GM21529 (cell line): ENCODE measurements at regions not wholly inside any gene's neighbourhood (a gene's known extent, or its start where the extent isn't known, plus 50 kb on each side); places are given as distances from the start of the nearest gene placed in this dataset.
"Not testable (repeated sequence)": the region's sequence is repeated elsewhere in the genome, so short reads cannot be mapped to it uniquely, and the experiment has no call there.

Source experiments
- ATAC-seq: cut with Tn5 transposase; IDR thresholded peaks from one replicate; pipeline ENCODE4 v1.9.1; 2021; ENCODE audit not compliant: unreplicated experiment

- ATAC-seq, result no peak
These were observed 150.9 kb downstream of the HS3ST3B1 start for GRCh38 chr17:14451729-14452191.

DNA sequence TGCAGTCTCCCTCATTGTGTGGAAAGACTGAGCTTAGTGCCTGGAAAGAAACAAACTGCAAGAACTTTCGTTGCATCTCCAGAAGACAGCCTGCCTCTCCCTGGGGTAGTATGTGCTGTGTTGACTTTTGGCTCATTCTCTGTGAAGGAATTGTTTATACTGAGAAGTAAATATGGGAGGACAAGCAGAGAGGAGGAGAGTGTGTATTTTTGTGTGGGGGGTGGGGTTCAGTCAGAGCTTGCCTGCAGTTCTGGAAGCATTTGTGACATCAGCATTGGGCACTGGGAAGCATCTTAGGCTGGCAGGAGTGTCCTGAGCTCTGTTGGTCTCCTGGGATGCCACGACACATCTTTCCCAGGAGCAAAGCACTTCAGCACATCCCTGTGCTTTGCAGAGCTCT lies 147.9 kb downstream of the HS3ST3B1 start:
- no peak for ATAC-seq

GRCh38 chr17:14446825-14447224 lies 145.9 kb downstream of the HS3ST3B1 start:
- no peak for ATAC-seq

- ATAC-seq, result no peak
These were observed 144.0 kb downstream of the HS3ST3B1 start for GRCh38 chr17:14444915-14445314.

DNA sequence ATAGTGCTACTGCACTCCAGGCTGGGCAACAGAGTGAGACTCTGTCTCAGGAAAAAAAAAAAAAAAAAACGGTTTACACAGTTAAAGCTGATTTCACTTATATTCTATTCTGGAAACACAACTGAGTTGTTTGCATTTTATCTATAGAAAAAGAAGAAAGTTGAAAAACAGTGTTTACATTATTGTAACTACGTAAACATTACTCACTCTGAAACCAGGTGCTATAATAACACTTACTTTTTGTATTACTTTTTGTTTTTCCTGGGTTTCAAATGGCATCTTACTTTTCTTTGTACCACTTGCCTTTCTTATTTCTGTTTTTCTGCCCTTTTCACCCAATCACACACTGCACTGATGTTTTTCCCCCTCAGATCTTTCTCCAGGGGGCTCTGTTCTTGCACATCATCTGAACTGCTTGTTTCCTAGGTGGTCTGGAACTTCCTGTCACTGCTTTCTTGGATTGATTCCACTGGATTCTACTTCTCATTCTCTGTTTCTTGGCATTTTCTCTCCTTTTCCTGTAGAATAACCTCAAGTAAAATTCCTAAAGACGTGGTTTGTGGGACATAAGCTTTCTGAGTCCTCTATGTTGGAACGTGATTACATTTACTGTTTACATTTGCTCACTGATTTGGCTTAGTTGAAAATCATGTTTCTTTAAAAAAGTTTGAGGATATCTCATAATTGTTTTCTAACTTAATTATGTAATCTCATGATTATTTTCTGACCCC lies 142.1 kb downstream of the HS3ST3B1 start:
- no peak for ATAC-seq

- ATAC-seq, result no peak
These were observed 136.3 kb downstream of the HS3ST3B1 start for GRCh38 chr17:14437176-14437575.

DNA sequence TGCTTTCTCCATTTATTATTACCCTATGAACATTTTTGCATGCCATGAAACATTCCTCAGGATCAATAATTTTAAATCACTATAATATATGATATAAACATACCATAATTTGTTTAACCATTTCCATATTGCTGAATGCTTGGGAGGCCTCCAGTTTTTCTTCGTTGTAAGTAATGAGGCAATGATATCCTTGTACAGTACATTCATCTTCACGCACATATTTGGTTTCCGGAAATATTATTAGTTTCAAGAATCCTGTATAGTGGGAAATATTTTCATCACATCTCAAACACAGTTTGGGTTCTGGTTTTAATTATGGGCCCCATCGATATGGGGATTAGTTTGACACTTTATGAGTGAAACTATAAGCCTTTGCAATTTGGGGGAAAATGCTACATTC lies 135.4 kb downstream of the HS3ST3B1 start:
- no peak for ATAC-seq

DNA sequence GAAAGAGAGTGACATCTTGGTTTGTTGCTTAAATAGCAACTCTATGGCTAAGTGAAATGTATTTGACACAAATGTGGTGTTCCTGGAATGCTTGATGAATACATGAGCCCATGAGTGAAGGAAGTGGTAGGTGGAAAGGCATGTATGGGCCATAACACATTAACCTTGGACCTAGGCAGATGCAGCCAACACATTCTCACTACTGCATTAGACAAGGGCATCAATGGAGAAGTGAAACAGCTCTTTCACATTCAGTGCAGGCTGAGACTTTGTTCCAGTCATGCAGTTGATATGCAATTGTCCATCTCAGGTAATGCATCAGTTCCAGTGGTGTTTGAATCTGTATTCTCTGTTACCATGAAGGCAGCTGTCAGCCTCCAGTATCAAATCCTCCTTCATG lies 133.6 kb downstream of the HS3ST3B1 start:
- peak; percentile 87 for ATAC-seq

- ATAC-seq, result no peak
These were observed 131.2 kb downstream of the HS3ST3B1 start for GRCh38 chr17:14432079-14432478.

DNA sequence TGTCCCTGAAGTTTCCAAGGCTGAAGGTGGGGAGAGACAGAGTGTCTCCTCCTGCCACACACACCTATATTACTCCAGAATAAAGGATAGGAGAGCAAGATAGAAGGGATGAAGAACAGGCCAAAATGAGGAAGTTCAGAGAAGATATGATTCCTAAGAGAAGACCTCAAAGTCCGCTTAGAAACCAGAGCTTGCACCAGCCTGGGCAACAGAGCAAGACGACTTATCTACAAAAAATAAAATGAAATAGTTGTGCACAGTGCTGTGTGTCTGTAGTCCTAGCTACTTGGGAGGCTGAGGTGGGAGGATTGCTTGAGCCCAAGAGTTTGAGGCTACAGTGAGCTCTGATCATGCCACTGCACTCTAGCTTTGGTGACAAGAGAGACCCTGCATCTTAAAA lies 128.2 kb downstream of the HS3ST3B1 start:
- ATAC-seq, result no peak

DNA sequence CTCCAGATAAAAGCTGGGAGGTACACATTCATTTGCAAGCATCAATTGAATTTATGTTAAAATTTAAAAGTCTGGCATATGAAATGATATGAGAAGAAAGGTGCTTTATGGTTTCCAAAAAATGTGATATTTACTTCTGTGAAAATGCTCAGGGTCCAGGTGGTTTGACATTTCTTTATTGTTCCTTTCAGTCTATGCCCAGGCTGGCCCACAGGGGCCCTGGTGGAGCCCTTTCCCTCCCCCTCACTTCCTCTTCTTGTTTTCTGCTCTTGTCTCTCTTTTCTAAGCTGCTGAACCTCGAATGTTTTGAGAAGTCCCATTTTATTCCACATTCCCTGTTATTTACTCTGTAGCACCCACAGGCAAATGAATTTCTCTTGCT lies 127.8 kb downstream of the HS3ST3B1 start:
- peak; percentile 51 for ATAC-seq

DNA sequence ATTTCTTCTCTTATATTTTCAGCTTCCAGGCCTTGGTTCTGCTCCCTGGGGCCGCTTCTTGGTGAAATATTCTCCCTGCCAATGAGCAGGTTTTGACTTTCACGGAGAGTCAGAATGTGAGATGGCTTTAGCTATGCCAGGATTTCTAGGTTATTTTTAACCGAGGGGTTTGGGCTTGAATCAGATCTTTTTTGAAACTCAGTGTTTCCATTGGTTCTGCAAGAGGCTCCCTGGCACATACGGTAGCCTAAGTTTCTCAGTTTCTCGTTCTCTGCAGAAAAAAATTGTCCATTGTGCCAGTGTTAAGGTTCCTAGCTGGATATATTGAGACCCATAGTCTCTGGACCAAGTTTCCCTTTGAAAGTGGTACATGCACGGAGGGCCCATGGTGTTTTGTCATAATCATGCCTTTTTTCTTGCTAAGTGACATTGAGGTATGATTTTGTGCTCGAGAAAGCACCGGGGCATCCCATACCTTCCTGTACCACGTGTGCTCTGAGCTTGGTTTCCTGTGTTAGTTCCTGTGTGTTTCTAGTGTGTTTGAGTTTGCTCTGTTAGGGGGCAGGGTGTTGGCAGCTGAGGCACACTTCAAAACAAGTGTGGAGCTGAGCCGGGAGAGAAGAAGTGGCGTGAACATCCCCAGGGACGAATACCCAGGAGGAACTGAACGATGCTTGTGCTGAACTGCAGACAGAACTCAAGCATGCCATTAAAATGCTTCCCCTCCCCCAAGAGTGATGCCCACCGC lies 127.2 kb downstream of the HS3ST3B1 start:
- peak; percentile 79 for ATAC-seq

GRCh38 chr17:14423156-14423555 lies 122.3 kb downstream of the HS3ST3B1 start:
- not testable (repeated sequence) for ATAC-seq

DNA sequence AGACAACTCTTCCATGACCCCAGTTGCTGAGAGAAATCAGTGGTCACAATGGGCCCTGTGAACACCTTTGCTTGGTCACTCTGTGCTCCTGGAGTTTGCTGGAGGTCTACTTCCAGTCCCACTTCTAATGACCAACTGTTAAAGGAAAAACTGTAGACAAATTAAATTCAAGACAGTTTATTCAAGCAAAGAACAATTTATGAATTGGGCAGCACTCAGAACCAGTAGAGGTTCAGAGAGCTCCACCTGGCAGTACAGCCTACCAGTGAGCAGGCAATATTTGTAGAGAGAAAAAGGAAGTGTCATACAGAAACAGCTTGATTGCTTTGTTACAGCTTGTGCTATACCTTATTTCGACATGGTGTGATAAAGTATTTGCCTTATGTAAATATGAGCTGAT lies 116.5 kb downstream of the HS3ST3B1 start:
- ATAC-seq, result no peak

- no peak for ATAC-seq
These were observed 108.4 kb downstream of the HS3ST3B1 start for GRCh38 chr17:14409292-14409691.

DNA sequence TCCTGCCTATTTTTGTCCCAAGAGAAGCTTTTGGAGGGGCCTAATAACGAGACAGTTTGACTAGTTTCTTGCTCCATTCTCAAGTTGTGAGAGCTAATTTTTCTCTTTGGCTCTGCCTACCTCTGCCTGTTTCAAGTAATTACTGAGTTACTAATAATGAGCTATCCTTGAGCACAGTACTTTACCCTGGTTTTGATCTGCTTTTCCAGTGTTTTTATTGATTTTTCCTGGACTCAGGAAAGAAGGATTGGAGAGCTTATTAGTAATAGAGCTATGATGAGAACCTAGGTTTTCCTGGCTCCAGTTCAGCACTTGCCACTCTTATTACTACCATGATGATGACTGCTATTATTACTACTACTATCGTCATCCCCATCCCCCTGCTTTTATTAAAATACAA lies 106.7 kb downstream of the HS3ST3B1 start:
- no peak for ATAC-seq

DNA sequence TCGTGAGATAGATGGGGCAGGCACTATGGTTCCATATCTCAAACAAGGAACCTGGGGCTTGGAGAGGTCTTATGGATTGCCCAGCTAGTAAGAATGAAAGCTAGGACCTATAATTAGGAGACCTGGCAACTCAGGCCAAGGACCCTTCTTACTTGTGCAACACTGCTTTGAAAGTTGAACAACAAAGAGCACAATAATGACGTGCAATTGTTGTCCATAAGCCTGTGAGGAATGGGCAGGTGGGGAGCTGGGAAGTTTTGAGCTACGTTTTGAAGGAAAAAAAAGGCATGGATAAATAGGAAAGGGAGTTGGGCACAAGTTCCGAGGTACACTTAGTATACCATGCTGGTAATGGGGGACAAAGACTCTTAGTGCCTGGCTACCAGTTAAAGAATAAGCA lies 104.3 kb downstream of the HS3ST3B1 start:
- no peak for ATAC-seq
